ENCODE measurements at regions not wholly inside any gene's neighbourhood (a gene's known extent, or its start where the extent isn't known, plus 50 kb on each side); places are given as distances from the start of the nearest gene placed in this dataset.

GRCh38 chr16:60246086-60246485 is 1512.0 kb upstream of the GOT2 start:
- no peak overlapping the region for H3K4me2 ChIP-seq
- H4K20me1 ChIP-seq (ENCODE audit: insufficient read depth, poor library complexity, severe bottlenecking) = no peaks in the 10 kb centered on the region
- H3K9me2 ChIP-seq (replicated peaks; ENCODE audit: insufficient read depth) = no peaks in the 10 kb centered on the region
- H3K27me3 ChIP-seq = no peaks in the 10 kb centered on the region
- H3K4me1 ChIP-seq (ENCODE audit: insufficient read depth) = no peaks in the 10 kb centered on the region
- H3K27ac ChIP-seq = no peak overlapping the region
- no peaks in the 10 kb centered on the region for H3K9me3 ChIP-seq (ENCODE audit: low read depth)
- DNase-seq (ENCODE audit: low spot score) = no peak
- H3K79me2 ChIP-seq = no peaks in the 10 kb centered on the region
- H3K36me3 ChIP-seq (replicated peaks; ENCODE audit: insufficient read depth, low read depth) = no peaks in the 10 kb centered on the region
- 92% methylated on average over 3 of the region's 3 CpGs for WGBS (ENCODE audit: low lambda C conversion rate, missing lambda C conversion rate)
- H2AFZ ChIP-seq = no peak overlapping the region
- TF ChIP-seq CTCF (IDR thresholded peaks at IDR 0.05; ENCODE audit: poor library complexity) (no peak), EZH2 (IDR thresholded peaks at IDR 0.05; ENCODE audit: borderline replicate concordance) (no peak), EZH2phosphoT487 (IDR thresholded peaks at IDR 0.05; ENCODE audit: low read depth, severe bottlenecking, unreplicated experiment) (no peak)
- no peak overlapping the region for H3K4me3 ChIP-seq

GRCh38 chr16:60241671-60242070 is 1507.6 kb upstream of the GOT2 start:
- TF ChIP-seq EZH2 (IDR thresholded peaks at IDR 0.05; ENCODE audit: borderline replicate concordance) (no peak), EZH2phosphoT487 (IDR thresholded peaks at IDR 0.05; ENCODE audit: low read depth, severe bottlenecking, unreplicated experiment) (no peak), CTCF (IDR thresholded peaks at IDR 0.05; ENCODE audit: poor library complexity) (no peak)
- Histone ChIP-seq H3K4me3 (no peak overlapping the region), H3K9me3 (ENCODE audit: low read depth) (no peaks in the 10 kb centered on the region), H3K4me2 (no peak overlapping the region), H3K9me2 (replicated peaks; ENCODE audit: insufficient read depth) (no peaks in the 10 kb centered on the region), H2AFZ (no peak overlapping the region), H3K79me2 (no peaks in the 10 kb centered on the region), H3K36me3 (replicated peaks; ENCODE audit: insufficient read depth, low read depth) (no peaks in the 10 kb centered on the region), H3K27me3 (no peaks in the 10 kb centered on the region), H3K4me1 (ENCODE audit: insufficient read depth) (no peaks in the 10 kb centered on the region), H4K20me1 (ENCODE audit: insufficient read depth, poor library complexity, severe bottlenecking) (no peaks in the 10 kb centered on the region), H3K27ac (no peak overlapping the region)
- 92% methylated on average over 1 of the region's 1 CpG for WGBS (ENCODE audit: low lambda C conversion rate, missing lambda C conversion rate)
- no peak for DNase-seq (ENCODE audit: low spot score)

GRCh38 chr16:60230666-60231065 is 1496.5 kb upstream of the GOT2 start:
- H3K79me2 ChIP-seq = no peaks in the 10 kb centered on the region
- no peak overlapping the region for H2AFZ ChIP-seq
- 58% methylated on average over 4 of the region's 4 CpGs for WGBS (ENCODE audit: low lambda C conversion rate, missing lambda C conversion rate)
- TF ChIP-seq EZH2 (IDR thresholded peaks at IDR 0.05; ENCODE audit: borderline replicate concordance) (no peak), CTCF (IDR thresholded peaks at IDR 0.05; ENCODE audit: poor library complexity) (no peak), EZH2phosphoT487 (IDR thresholded peaks at IDR 0.05; ENCODE audit: low read depth, severe bottlenecking, unreplicated experiment) (no peak)
- H3K4me3 ChIP-seq = no peak overlapping the region
- H3K4me2 ChIP-seq = no peak overlapping the region
- no peak for DNase-seq (ENCODE audit: low spot score)
- no peaks in the 10 kb centered on the region for H3K9me2 ChIP-seq (replicated peaks; ENCODE audit: insufficient read depth)
- H4K20me1 ChIP-seq (ENCODE audit: insufficient read depth, poor library complexity, severe bottlenecking) = no peaks in the 10 kb centered on the region
- H3K27me3 ChIP-seq = no peaks in the 10 kb centered on the region
- H3K9me3 ChIP-seq (ENCODE audit: low read depth) = no peaks in the 10 kb centered on the region
- no peaks in the 10 kb centered on the region for H3K36me3 ChIP-seq (replicated peaks; ENCODE audit: insufficient read depth, low read depth)
- no peak overlapping the region for H3K27ac ChIP-seq
- H3K4me1 ChIP-seq (ENCODE audit: insufficient read depth) = no peaks in the 10 kb centered on the region

- Histone ChIP-seq H3K4me2 (no peak overlapping the region), H3K9me2 (replicated peaks; ENCODE audit: insufficient read depth) (no peaks in the 10 kb centered on the region), H2AFZ (no peak overlapping the region), H3K9me3 (ENCODE audit: low read depth) (no peaks in the 10 kb centered on the region), H4K20me1 (ENCODE audit: insufficient read depth, poor library complexity, severe bottlenecking) (no peaks in the 10 kb centered on the region), H3K27ac (no peak overlapping the region), H3K4me3 (no peak overlapping the region), H3K27me3 (no peaks in the 10 kb centered on the region), H3K79me2 (no peaks in the 10 kb centered on the region), H3K36me3 (replicated peaks; ENCODE audit: insufficient read depth, low read depth) (no peaks in the 10 kb centered on the region), H3K4me1 (ENCODE audit: insufficient read depth) (no peaks in the 10 kb centered on the region)
- no peak for DNase-seq (ENCODE audit: low spot score)
- WGBS (ENCODE audit: low lambda C conversion rate, missing lambda C conversion rate) = 26% methylated on average over 2 of the region's 2 CpGs
- TF ChIP-seq EZH2phosphoT487 (IDR thresholded peaks at IDR 0.05; ENCODE audit: low read depth, severe bottlenecking, unreplicated experiment) (no peak), EZH2 (IDR thresholded peaks at IDR 0.05; ENCODE audit: borderline replicate concordance) (no peak), CTCF (IDR thresholded peaks at IDR 0.05; ENCODE audit: poor library complexity) (no peak)
Observed at GRCh38 chr16:60225541-60225940, 1491.4 kb upstream of the GOT2 start.

All from hepatocyte (in vitro differentiated cells).